Liver (tissue), 7 donors: ENCODE measurements at regions not wholly inside any gene's neighbourhood (a gene's known extent, or its start where the extent isn't known, plus 50 kb on each side); places are given as distances from the start of the nearest gene placed in this dataset.

Source experiments
- DNase-seq: peaks from one replicate; pipeline ENCODE4 v3.0.0-alpha.2; 2017; ENCODE audit warnings: low spot score
- H3K27ac ChIP-seq, 2 donors: one replicate each; pipeline ENCODE4 v1.7.0; 2013; ENCODE audit warnings: inconsistent platforms in 2 of 2, low read length in 2 of 2, control low read depth in 1 of 2, low read depth in 1 of 2, mild to moderate bottlenecking in 1 of 2
- H3K27me3 ChIP-seq, 4 donors: one replicate each; pipeline versions ENCODE4 v1.6.1 to v1.7.0; 2013; ENCODE audit warnings: low read length in 3 of 4, inconsistent platforms in 1 of 4, mild to moderate bottlenecking in 1 of 4, moderate library complexity in 1 of 4; ENCODE audit not compliant: control insufficient read depth in 4 of 4, insufficient read depth in 4 of 4
- H3K36me3 ChIP-seq, 4 donors: one replicate each; pipeline versions ENCODE4 v1.6.1 to v1.7.0; 2013; ENCODE audit warnings: low read length in 3 of 4, mild to moderate bottlenecking in 3 of 4, low read depth in 1 of 4, moderate library complexity in 1 of 4; ENCODE audit not compliant: control insufficient read depth in 4 of 4, insufficient read depth in 3 of 4
- H3K4me1 ChIP-seq, 4 donors: one replicate each; pipeline versions ENCODE4 v1.6.1 to v1.7.0; 2013; ENCODE audit warnings: low read length in 3 of 4, mild to moderate bottlenecking in 3 of 4, moderate library complexity in 1 of 4; ENCODE audit not compliant: control insufficient read depth in 4 of 4, insufficient read depth in 4 of 4
- H3K4me3 ChIP-seq, 3 donors: one replicate each; pipeline versions ENCODE4 v1.6.1 to v1.7.0; 2013; ENCODE audit warnings: low read length in 3 of 3, control low read depth in 1 of 3, low read depth in 1 of 3, mild to moderate bottlenecking in 1 of 3
- H3K9ac ChIP-seq, 2 donors: one replicate each; pipeline ENCODE4 v1.7.0; 2013; ENCODE audit warnings: low read length in 2 of 2, mild to moderate bottlenecking in 2 of 2, moderate library complexity in 2 of 2, control low read depth in 1 of 2, low read depth in 1 of 2
- H3K9me3 ChIP-seq, 4 donors: one replicate each; pipeline versions ENCODE4 v1.6.1 to v1.7.0; 2013; ENCODE audit warnings: low read length in 3 of 4; ENCODE audit not compliant: control insufficient read depth in 4 of 4
- FOXA2 ChIP-seq: IDR thresholded peaks from 2 replicates; pipeline ENCODE4 v1.6.1; 2016; ENCODE audit warnings: antibody characterized with exemption
- RAD21 ChIP-seq, 2 donors: IDR thresholded peaks; 2 replicates each; pipeline ENCODE4 v1.6.1; 2016; ENCODE audit warnings: antibody characterized with exemption in 2 of 2, mild to moderate bottlenecking in 2 of 2
- TAF1 ChIP-seq: conservative IDR thresholded peaks from 2 replicates; pipeline ENCODE4 v1.6.1; 2016; ENCODE audit warnings: antibody characterized with exemption, mild to moderate bottlenecking
- WGBS: extraction: QIAGEN DNeasy Blood & Tissue Kit; methylation state at CpG from one replicate; pipeline ENCODE4 v1.1.7; 2013; 5-methylcytosine and 5-hydroxymethylcytosine counted together
- donor health status: healthy.
- donor health status: healthy.
- donor health status: healthy.
- donor health status: healthy.

DNA sequence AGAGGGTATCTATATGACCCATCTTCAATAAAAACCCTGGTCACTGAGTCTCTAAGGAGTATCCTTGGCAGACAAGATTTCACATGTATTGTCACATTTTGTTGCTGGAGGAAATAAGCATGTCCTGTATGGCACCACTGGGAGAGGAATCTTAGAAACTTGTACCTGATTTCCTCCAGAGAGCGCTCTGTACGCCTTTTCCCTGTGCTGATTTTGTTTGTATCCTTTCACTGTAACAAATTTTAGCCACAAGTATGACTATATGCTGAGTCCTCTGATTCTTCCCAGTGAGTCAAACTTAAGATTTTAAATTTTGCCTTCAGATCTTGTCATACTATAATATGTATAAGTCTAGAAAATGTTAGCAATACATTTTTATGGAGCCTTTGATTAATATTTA is 102.8 kb downstream of the ITIH6 start:
- Histone ChIP-seq H3K4me1 (peaks cover 0 to 4% (median 0%) of the 10 kb centered on the region in 4 donors), H3K4me3 (no peak overlapping the region), H3K27ac (no peak overlapping the region), H3K36me3 (no peaks in the 10 kb centered on the region), H3K27me3 (no peaks in the 10 kb centered on the region), H3K9me3 (no peaks in the 10 kb centered on the region), H3K9ac (no peak overlapping the region)
- WGBS, result 69% methylated on average over 2 of the region's 2 CpGs
- TF ChIP-seq TAF1, result no peak
- TF ChIP-seq RAD21 (IDR thresholded peaks at IDR 0.05), result peak; percentile 25 to 29
- no peak for DNase-seq

DNA sequence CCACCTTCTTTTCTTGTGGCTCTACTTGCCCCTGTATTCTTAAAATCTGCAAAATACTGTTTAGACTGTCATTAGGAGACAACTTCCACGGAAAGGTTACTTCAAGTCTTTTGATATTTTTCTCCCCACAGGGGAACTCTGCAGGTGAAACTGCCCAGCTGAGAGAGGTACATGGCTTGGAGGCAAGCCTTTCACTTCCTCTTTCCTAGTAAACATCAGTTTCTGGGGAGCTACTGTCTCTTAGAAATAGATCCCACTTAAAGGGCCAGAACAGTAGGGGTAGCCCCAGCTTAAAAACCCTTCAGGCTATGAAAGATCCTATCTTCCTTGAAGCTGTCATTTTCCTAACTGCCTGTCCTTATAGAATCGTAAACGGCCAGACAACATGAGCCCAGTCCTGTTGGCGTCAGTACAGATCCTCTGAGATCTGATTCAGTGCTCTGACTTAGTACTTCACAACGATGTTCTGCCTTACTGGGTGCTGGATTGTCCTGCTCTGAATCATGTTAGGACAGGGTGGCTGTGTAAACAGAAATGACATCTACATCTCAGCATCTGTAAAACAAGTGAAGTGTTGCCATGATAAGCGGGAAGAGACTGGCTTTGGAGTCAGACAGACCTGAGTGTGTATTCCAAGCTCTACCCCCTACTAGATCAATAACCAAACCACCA is 102.1 kb downstream of the ITIH6 start:
- Histone ChIP-seq H3K9ac (no peak overlapping the region), H3K27ac (no peak overlapping the region), H3K4me3 (no peak overlapping the region), H3K36me3 (no peaks in the 10 kb centered on the region), H3K27me3 (no peaks in the 10 kb centered on the region), H3K9me3 (no peaks in the 10 kb centered on the region), H3K4me1 (peaks cover 0 to 4% (median 0%) of the 10 kb centered on the region in 4 donors)
- no peak for TF ChIP-seq FOXA2
- no peak for DNase-seq
- 75% methylated on average over 6 of the region's 6 CpGs for WGBS
